Endodermal cell (in vitro differentiated cells): ENCODE measurements at regions not wholly inside any gene's neighbourhood (a gene's known extent, or its start where the extent isn't known, plus 50 kb on each side); places are given as distances from the start of the nearest gene placed in this dataset.

Experiments used
- DNase-seq: peaks from one replicate; pipeline ENCODE4 v3.0.0-alpha.2; 2017
- H3K27ac ChIP-seq: 2 replicates; pipeline ENCODE4 v1.5.1; 2013; ENCODE audit warnings: mild to moderate bottlenecking, low read depth, low read length, moderate library complexity
- H3K27me3 ChIP-seq: 2 replicates; pipeline ENCODE4 v1.6.1; 2013; ENCODE audit warnings: mild to moderate bottlenecking, low read length, moderate library complexity; ENCODE audit not compliant: insufficient read depth, control insufficient read depth, poor library complexity, severe bottlenecking
- H3K36me3 ChIP-seq: 2 replicates; pipeline ENCODE4 v1.7.0; 2013; ENCODE audit warnings: mild to moderate bottlenecking, low read length, moderate library complexity; ENCODE audit not compliant: control insufficient read depth, insufficient read depth
- H3K4me1 ChIP-seq: one replicate; pipeline ENCODE4 v1.7.0; 2013; ENCODE audit warnings: low read length; ENCODE audit not compliant: control insufficient read depth, insufficient read depth
- H3K4me3 ChIP-seq: 2 replicates; pipeline ENCODE4 v1.5.1; 2013; ENCODE audit warnings: mild to moderate bottlenecking, low read length, moderate library complexity
- H3K9ac ChIP-seq: 2 replicates; pipeline ENCODE4 v1.6.1; 2013; ENCODE audit warnings: mild to moderate bottlenecking, low read length, moderate library complexity; ENCODE audit not compliant: poor library complexity, severe bottlenecking; ENCODE audit errors: extremely low read depth
- H3K9me3 ChIP-seq: 2 replicates; pipeline ENCODE4 v1.6.1; 2013; ENCODE audit warnings: mild to moderate bottlenecking, low read length, moderate library complexity; ENCODE audit not compliant: control insufficient read depth
- H3K27ac Mint-ChIP-seq: 2 replicates; pipeline ENCODE4 v1.8.0; 2020; ENCODE audit warnings: mixed read lengths
- H3K27me3 Mint-ChIP-seq: 2 replicates; pipeline ENCODE4 v1.8.0; 2021; ENCODE audit warnings: mild to moderate bottlenecking, mixed read lengths; ENCODE audit not compliant: insufficient read depth
- H3K36me3 Mint-ChIP-seq: 2 replicates; pipeline ENCODE4 v1.8.0; 2020; ENCODE audit warnings: low read depth, mixed read lengths
- H3K4me1 Mint-ChIP-seq: 2 replicates; pipeline ENCODE4 v1.8.0; 2020; ENCODE audit warnings: mixed read lengths
- H3K4me3 Mint-ChIP-seq: 2 replicates; pipeline ENCODE4 v1.8.0; 2020; ENCODE audit warnings: mild to moderate bottlenecking, moderate library complexity, mixed read lengths
- H3K9me3 Mint-ChIP-seq: 2 replicates; pipeline ENCODE4 v1.8.0; 2020; ENCODE audit warnings: mild to moderate bottlenecking, mixed read lengths
- WGBS, 2 experiments: methylation state at CpG; one replicate each; pipeline versions ENCODE4 v1.1.5 to v1.1.7; 2013; ENCODE audit warnings: missing lambda C conversion rate in 2 of 2, mixed read lengths in 1 of 2; ENCODE audit not compliant: insufficient coverage in 1 of 2, insufficient read length in 1 of 2; 5-methylcytosine and 5-hydroxymethylcytosine counted together
- TF ChIP-seq, protein P1 (sequence below): fragments of 200-600 bp; sonication (generic); conservative IDR thresholded peaks from 2 replicates; pipeline ENCODE4 v1.5.0; 2021; ENCODE audit warnings: antibody characterized with exemption, mild to moderate bottlenecking

- Histone ChIP-seq H3K36me3 (no peaks in the 10 kb centered on the region), H3K9ac (no peak overlapping the region), H3K9me3 (no peaks in the 10 kb centered on the region), H3K4me1 (no peaks in the 10 kb centered on the region), H3K27ac (no peak overlapping the region), H3K27me3 (no peaks in the 10 kb centered on the region), H3K4me3 (no peak overlapping the region)
- Mint-ChIP-seq H3K4me3 (no peak overlapping the region), H3K27ac (no peak overlapping the region), H3K4me1 (peaks cover 22% of the 10 kb centered on the region), H3K9me3 (no peaks in the 10 kb centered on the region), H3K36me3 (no peaks in the 10 kb centered on the region), H3K27me3 (peaks cover 11% of the 10 kb centered on the region)
- TF ChIP-seq, protein P1, sequence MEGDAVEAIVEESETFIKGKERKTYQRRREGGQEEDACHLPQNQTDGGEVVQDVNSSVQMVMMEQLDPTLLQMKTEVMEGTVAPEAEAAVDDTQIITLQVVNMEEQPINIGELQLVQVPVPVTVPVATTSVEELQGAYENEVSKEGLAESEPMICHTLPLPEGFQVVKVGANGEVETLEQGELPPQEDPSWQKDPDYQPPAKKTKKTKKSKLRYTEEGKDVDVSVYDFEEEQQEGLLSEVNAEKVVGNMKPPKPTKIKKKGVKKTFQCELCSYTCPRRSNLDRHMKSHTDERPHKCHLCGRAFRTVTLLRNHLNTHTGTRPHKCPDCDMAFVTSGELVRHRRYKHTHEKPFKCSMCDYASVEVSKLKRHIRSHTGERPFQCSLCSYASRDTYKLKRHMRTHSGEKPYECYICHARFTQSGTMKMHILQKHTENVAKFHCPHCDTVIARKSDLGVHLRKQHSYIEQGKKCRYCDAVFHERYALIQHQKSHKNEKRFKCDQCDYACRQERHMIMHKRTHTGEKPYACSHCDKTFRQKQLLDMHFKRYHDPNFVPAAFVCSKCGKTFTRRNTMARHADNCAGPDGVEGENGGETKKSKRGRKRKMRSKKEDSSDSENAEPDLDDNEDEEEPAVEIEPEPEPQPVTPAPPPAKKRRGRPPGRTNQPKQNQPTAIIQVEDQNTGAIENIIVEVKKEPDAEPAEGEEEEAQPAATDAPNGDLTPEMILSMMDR = no peak
- no peak for DNase-seq
- WGBS, 2 experiments = 100% methylated on average over 1 of the region's 1 CpG; no CpG with 5 or more reads in 1 of the 2 experiments
Measured at GRCh38 chr1:47562147-47562546, 124.3 kb downstream of the FOXD2 start.

DNA sequence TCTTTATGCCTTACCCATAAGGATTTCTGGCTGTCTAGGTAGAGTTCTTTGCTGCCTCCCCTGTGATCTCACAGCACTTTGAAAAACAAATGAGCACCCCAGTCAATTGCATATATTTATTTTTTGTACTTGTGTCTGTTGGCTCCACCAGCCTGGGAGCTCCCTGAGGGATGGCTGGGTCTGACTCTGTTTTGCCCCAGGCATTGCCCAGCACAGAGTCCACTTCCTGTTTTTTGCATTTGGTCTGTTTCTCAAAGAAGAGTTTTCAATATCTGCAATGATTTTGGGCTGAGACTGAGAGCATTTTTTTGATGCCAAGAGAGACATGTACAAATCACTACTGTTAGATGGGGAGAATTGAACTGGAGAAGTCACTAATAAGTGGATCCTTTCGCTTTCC, 125.0 kb downstream of the FOXD2 start:
- no peaks in the 10 kb centered on the region for H3K36me3 ChIP-seq
- 91 to 100% methylated on average over 1 of the region's 1 CpG for WGBS, 2 experiments
- no peaks in the 10 kb centered on the region for H3K9me3 Mint-ChIP-seq
- no peak overlapping the region for H3K27ac ChIP-seq
- no peak for DNase-seq
- H3K36me3 Mint-ChIP-seq = no peaks in the 10 kb centered on the region
- H3K27me3 ChIP-seq = no peaks in the 10 kb centered on the region
- H3K9me3 ChIP-seq = no peaks in the 10 kb centered on the region
- H3K4me1 Mint-ChIP-seq = peaks cover 22% of the 10 kb centered on the region
- H3K9ac ChIP-seq = no peak overlapping the region
- no peak overlapping the region for H3K4me3 ChIP-seq
- no peaks in the 10 kb centered on the region for H3K4me1 ChIP-seq
- no peak overlapping the region for H3K27ac Mint-ChIP-seq
- no peak overlapping the region for H3K4me3 Mint-ChIP-seq
- peaks cover 7% of the 10 kb centered on the region for H3K27me3 Mint-ChIP-seq
- TF ChIP-seq, protein P1 = no peak

- Histone ChIP-seq H3K27me3 (no peaks in the 10 kb centered on the region), H3K9me3 (no peaks in the 10 kb centered on the region), H3K36me3 (no peaks in the 10 kb centered on the region), H3K27ac (no peak overlapping the region), H3K4me3 (no peak overlapping the region), H3K9ac (no peak overlapping the region), H3K4me1 (no peaks in the 10 kb centered on the region)
- Mint-ChIP-seq H3K4me1 (peaks cover 22% of the 10 kb centered on the region), H3K36me3 (no peaks in the 10 kb centered on the region), H3K27me3 (peaks cover 10% of the 10 kb centered on the region), H3K9me3 (no peaks in the 10 kb centered on the region), H3K4me3 (no peak overlapping the region), H3K27ac (no peak overlapping the region)
- TF ChIP-seq, protein P1 = no peak
- 83 to 86% methylated on average over 1 to 2 of the region's 2 CpGs for WGBS, 2 experiments
- no peak for DNase-seq
Measured at GRCh38 chr1:47563201-47563600, 125.4 kb downstream of the FOXD2 start.
